ENCODE measurements at regions not wholly inside any gene's neighbourhood (a gene's known extent, or its start where the extent isn't known, plus 50 kb on each side); places are given as distances from the start of the nearest gene placed in this dataset.
"Not testable (repeated sequence)": the region's sequence is repeated elsewhere in the genome, so short reads cannot be mapped to it uniquely, and the experiment has no call there.

GRCh38 chr16:29578898-29579297 lies 72.7 kb upstream of the NPIPB12 start:
- not testable (repeated sequence) for DNase-seq (ENCODE audit: low read depth); H3K4me3 ChIP-seq (replicated peaks; ENCODE audit: low read depth, low read length)

- not testable (repeated sequence) for H3K4me3 ChIP-seq (replicated peaks; ENCODE audit: low read depth, low read length); DNase-seq (ENCODE audit: low read depth)
Measured at GRCh38 chr16:29581764-29582163, 75.6 kb upstream of the NPIPB12 start.

- H3K4me3 ChIP-seq (replicated peaks; ENCODE audit: low read depth, low read length); DNase-seq (ENCODE audit: low read depth): not testable (repeated sequence)
Measured at GRCh38 chr16:29591919-29592318, 71.1 kb upstream of the SPN start.

- DNase-seq (ENCODE audit: low read depth): peak; percentile 56
- H3K4me3 ChIP-seq (replicated peaks; ENCODE audit: low read depth, low read length): peak overlapping the region; percentile 67
Measured at GRCh38 chr16:29594269-29594925, 68.7 kb upstream of the SPN start.

GRCh38 chr16:29594926-29595838 lies 67.9 kb upstream of the SPN start:
- peak; percentile 89 for DNase-seq (ENCODE audit: low read depth)

GRCh38 chr16:29597030-29597429 lies 66.0 kb upstream of the SPN start:
- H3K4me3 ChIP-seq (replicated peaks; ENCODE audit: low read depth, low read length); DNase-seq (ENCODE audit: low read depth): not testable (repeated sequence)

More at GRCh38 chr16:29594926-29595838, 67.9 kb upstream of the SPN start:
- peak overlapping the region; percentile 67 for H3K4me3 ChIP-seq (replicated peaks; ENCODE audit: low read depth, low read length)

GRCh38 chr16:29600111-29601000 lies 62.7 kb upstream of the SPN start:
- not testable (repeated sequence) for DNase-seq (ENCODE audit: low read depth)

GRCh38 chr16:29602247-29602625 lies 60.8 kb upstream of the SPN start:
- not testable (repeated sequence) for DNase-seq (ENCODE audit: low read depth)

More at GRCh38 chr16:29600111-29601000, 62.7 kb upstream of the SPN start:
- H3K4me3 ChIP-seq (replicated peaks; ENCODE audit: low read depth, low read length): not testable (repeated sequence)

GRCh38 chr16:29602683-29603088 lies 60.4 kb upstream of the SPN start:
- not testable (repeated sequence) for H3K4me3 ChIP-seq (replicated peaks; ENCODE audit: low read depth, low read length); DNase-seq (ENCODE audit: low read depth)

More at GRCh38 chr16:29602247-29602625, 60.8 kb upstream of the SPN start:
- H3K4me3 ChIP-seq (replicated peaks; ENCODE audit: low read depth, low read length): not testable (repeated sequence)

- H3K4me3 ChIP-seq (replicated peaks; ENCODE audit: low read depth, low read length): not testable (repeated sequence)
- peak; percentile 65 for DNase-seq (ENCODE audit: low read depth)
Measured at GRCh38 chr16:29604631-29605549, 58.2 kb upstream of the SPN start.

- not testable (repeated sequence) for DNase-seq (ENCODE audit: low read depth)
Measured at GRCh38 chr16:29605593-29606205, 57.3 kb upstream of the SPN start.

GRCh38 chr16:29606669-29607427 lies 56.2 kb upstream of the SPN start:
- DNase-seq (ENCODE audit: low read depth); H3K4me3 ChIP-seq (replicated peaks; ENCODE audit: low read depth, low read length): not testable (repeated sequence)

More at GRCh38 chr16:29605593-29606205, 57.3 kb upstream of the SPN start:
- H3K4me3 ChIP-seq (replicated peaks; ENCODE audit: low read depth, low read length): not testable (repeated sequence)

- DNase-seq (ENCODE audit: low read depth): peak; percentile 52
- H3K4me3 ChIP-seq (replicated peaks; ENCODE audit: low read depth, low read length): not testable (repeated sequence)
Measured at GRCh38 chr16:29607428-29607823, 55.6 kb upstream of the SPN start.

GRCh38 chr16:29612381-29613306 lies 50.4 kb upstream of the SPN start:
- DNase-seq (ENCODE audit: low read depth): not testable (repeated sequence)
- peak overlapping the region; percentile 64 for H3K4me3 ChIP-seq (replicated peaks; ENCODE audit: low read depth, low read length)

Measured in fibroblast of pulmonary artery (primary cell).